Astrocyte (in vitro differentiated cells and primary cell): ENCODE measurements at regions not wholly inside any gene's neighbourhood (a gene's known extent, or its start where the extent isn't known, plus 50 kb on each side); places are given as distances from the start of the nearest gene placed in this dataset.

ENCODE experiments used
- DNase-seq: peaks from one replicate; pipeline ENCODE4 v3.0.0-alpha.2; 2010; ENCODE audit warnings: low read depth
- FAIRE-seq: peaks from 2 replicates; lab custom pipeline; 2011; peaks lifted over from hg19 to GRCh38; lab: Jason Lieb, UNC
- H2AFZ ChIP-seq: 2 replicates; pipeline ENCODE4 v1.6.0; 2012; ENCODE audit warnings: low read depth, low read length, inconsistent platforms
- H3K27ac ChIP-seq: 2 replicates; pipeline ENCODE4 v1.5.1; 2011; ENCODE audit warnings: low read depth, low read length, inconsistent platforms
- H3K27me3 ChIP-seq: 2 replicates; pipeline ENCODE4 v1.6.0; 2011; ENCODE audit warnings: low read length, inconsistent platforms; ENCODE audit not compliant: insufficient read depth
- H3K36me3 ChIP-seq: 2 replicates; pipeline ENCODE4 v1.5.1; 2011; ENCODE audit warnings: low read length, inconsistent platforms; ENCODE audit not compliant: insufficient read depth
- H3K4me1 ChIP-seq: 2 replicates; pipeline ENCODE4 v1.5.1; 2011; ENCODE audit warnings: low read length, inconsistent platforms; ENCODE audit not compliant: insufficient read depth
- H3K4me2 ChIP-seq: 2 replicates; pipeline ENCODE4 v1.6.0; 2012; ENCODE audit warnings: low read length, inconsistent platforms
- H3K4me3 ChIP-seq: 2 replicates; pipeline ENCODE4 v1.5.1; 2011; ENCODE audit warnings: low read depth, mild to moderate bottlenecking, low read length, inconsistent platforms; ENCODE audit not compliant: insufficient read depth
- H3K79me2 ChIP-seq: 2 replicates; pipeline ENCODE4 v1.6.0; 2012; ENCODE audit warnings: mild to moderate bottlenecking, low read length, inconsistent platforms; ENCODE audit not compliant: insufficient read depth
- H3K9ac ChIP-seq: 2 replicates; pipeline ENCODE4 v1.6.0; 2012; ENCODE audit warnings: mild to moderate bottlenecking, low read length, inconsistent platforms
- H3K9me3 ChIP-seq: 2 replicates; pipeline ENCODE4 v1.5.1; 2012; ENCODE audit warnings: low read depth, mild to moderate bottlenecking, low read length, inconsistent platforms; ENCODE audit not compliant: insufficient read depth
- H4K20me1 ChIP-seq: 2 replicates; pipeline ENCODE4 v1.6.0; 2012; ENCODE audit warnings: low read length, inconsistent platforms; ENCODE audit not compliant: insufficient read depth
- H3K27ac Mint-ChIP-seq: one replicate; pipeline ENCODE4 v1.8.0; 2021; ENCODE audit warnings: mild to moderate bottlenecking, mixed read lengths; ENCODE audit not compliant: unreplicated experiment
- H3K27me3 Mint-ChIP-seq: one replicate; pipeline ENCODE4 v1.8.0; 2021; ENCODE audit warnings: low read depth, mixed read lengths; ENCODE audit not compliant: unreplicated experiment
- H3K36me3 Mint-ChIP-seq: one replicate; pipeline ENCODE4 v1.8.0; 2021; ENCODE audit warnings: low read depth, mixed read lengths; ENCODE audit not compliant: unreplicated experiment
- H3K4me1 Mint-ChIP-seq: one replicate; pipeline ENCODE4 v1.8.0; 2021; ENCODE audit warnings: low read depth, mixed read lengths; ENCODE audit not compliant: unreplicated experiment
- H3K4me3 Mint-ChIP-seq: one replicate; pipeline ENCODE4 v1.8.0; 2021; ENCODE audit warnings: mild to moderate bottlenecking, moderate library complexity, mixed read lengths; ENCODE audit not compliant: unreplicated experiment
- H3K9me3 Mint-ChIP-seq: one replicate; pipeline ENCODE4 v1.8.0; 2021; ENCODE audit warnings: mild to moderate bottlenecking, mixed read lengths; ENCODE audit not compliant: unreplicated experiment
- CTCF ChIP-seq: IDR thresholded peaks from 2 replicates; pipeline ENCODE4 v1.5.1; 2011; ENCODE audit warnings: low read depth, mild to moderate bottlenecking, inconsistent platforms, low read length, moderate library complexity; ENCODE audit not compliant: insufficient read depth
- EZH2 ChIP-seq: IDR thresholded peaks from 2 replicates; pipeline ENCODE4 v1.6.1; 2012; ENCODE audit warnings: mild to moderate bottlenecking, low read length, inconsistent platforms; ENCODE audit not compliant: insufficient read depth

DNA sequence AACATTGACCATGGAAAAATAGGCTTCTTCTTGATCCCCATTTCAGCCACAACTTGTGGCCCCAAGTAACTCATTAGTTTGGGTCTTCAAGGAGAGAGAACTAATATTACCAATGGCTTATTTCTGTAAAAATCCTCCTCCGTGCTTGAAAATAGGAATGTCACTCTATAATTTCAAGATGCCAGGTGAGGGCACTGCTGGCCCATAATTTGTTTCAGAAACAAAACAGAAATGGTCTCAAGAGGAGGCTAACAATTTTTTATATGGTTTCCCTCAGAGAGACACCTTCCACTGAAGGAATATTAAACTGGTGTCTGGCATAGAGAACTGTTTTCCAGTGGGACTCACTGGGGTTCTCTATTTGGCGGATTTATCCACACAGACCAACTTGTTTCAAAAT is 437.0 kb upstream of the TRPC7 start:
- H3K4me3 Mint-ChIP-seq = no peak overlapping the region
- no peaks in the 10 kb centered on the region for H3K9me3 Mint-ChIP-seq
- H3K27ac Mint-ChIP-seq = no peak overlapping the region
- H3K36me3 Mint-ChIP-seq = no peaks in the 10 kb centered on the region
- no peak overlapping the region for H3K27ac ChIP-seq
- H3K4me2 ChIP-seq = no peak overlapping the region
- no peaks in the 10 kb centered on the region for H3K4me1 Mint-ChIP-seq
- FAIRE-seq (no peak), DNase-seq (no peak)
- no peaks in the 10 kb centered on the region for H4K20me1 ChIP-seq
- TF ChIP-seq CTCF (peak; percentile 40), EZH2 (no peak)
- H3K36me3 ChIP-seq = no peaks in the 10 kb centered on the region
- H3K27me3 ChIP-seq = no peaks in the 10 kb centered on the region
- peaks cover 6% of the 10 kb centered on the region for H3K4me1 ChIP-seq
- H3K4me3 ChIP-seq = no peak overlapping the region
- H3K79me2 ChIP-seq = no peaks in the 10 kb centered on the region
- H3K27me3 Mint-ChIP-seq = no peaks in the 10 kb centered on the region
- H3K9me3 ChIP-seq = no peaks in the 10 kb centered on the region
- no peak overlapping the region for H3K9ac ChIP-seq
- no peak overlapping the region for H2AFZ ChIP-seq

DNA sequence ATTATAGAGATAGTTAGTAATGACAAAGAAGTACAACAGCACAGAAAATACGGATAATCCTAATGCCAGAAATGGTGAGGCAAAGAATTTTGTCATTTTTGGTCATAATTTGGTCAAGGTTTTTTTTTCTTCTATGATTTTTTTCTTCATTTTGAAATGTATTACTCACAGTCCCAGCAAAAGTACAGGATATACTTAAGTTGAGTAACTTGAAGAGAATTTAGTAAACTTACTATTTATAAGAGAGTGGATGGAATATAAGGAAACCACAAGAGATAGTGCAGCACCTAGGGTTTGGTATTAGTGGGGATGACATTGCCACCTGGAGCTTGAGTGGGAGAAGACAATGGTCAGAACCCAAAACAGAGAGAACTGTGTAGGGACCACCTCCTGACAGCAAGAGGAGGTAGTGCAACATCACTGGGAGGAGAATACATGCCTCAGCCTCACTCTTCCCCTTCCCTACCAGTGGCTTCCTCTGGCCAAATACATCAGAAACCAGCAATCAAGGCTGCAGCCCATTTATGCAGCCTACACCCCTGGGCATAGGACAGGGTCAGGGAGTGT is 434.5 kb upstream of the TRPC7 start:
- FAIRE-seq (no peak), DNase-seq (peak; percentile 27)
- H3K36me3 ChIP-seq = no peaks in the 10 kb centered on the region
- H4K20me1 ChIP-seq = no peaks in the 10 kb centered on the region
- H3K9ac ChIP-seq = no peak overlapping the region
- no peak overlapping the region for H3K27ac ChIP-seq
- Mint-ChIP-seq H3K4me3 (no peak overlapping the region), H3K27ac (no peak overlapping the region), H3K9me3 (no peaks in the 10 kb centered on the region), H3K4me1 (no peaks in the 10 kb centered on the region), H3K27me3 (no peaks in the 10 kb centered on the region), H3K36me3 (no peaks in the 10 kb centered on the region)
- no peaks in the 10 kb centered on the region for H3K9me3 ChIP-seq
- no peaks in the 10 kb centered on the region for H3K27me3 ChIP-seq
- no peaks in the 10 kb centered on the region for H3K79me2 ChIP-seq
- H2AFZ ChIP-seq = no peak overlapping the region
- peak overlapping the region; percentile 6 for H3K4me2 ChIP-seq
- H3K4me3 ChIP-seq = no peak overlapping the region
- TF ChIP-seq CTCF = no peak
- TF ChIP-seq EZH2 = no peak
- peaks cover 6% of the 10 kb centered on the region for H3K4me1 ChIP-seq

DNA sequence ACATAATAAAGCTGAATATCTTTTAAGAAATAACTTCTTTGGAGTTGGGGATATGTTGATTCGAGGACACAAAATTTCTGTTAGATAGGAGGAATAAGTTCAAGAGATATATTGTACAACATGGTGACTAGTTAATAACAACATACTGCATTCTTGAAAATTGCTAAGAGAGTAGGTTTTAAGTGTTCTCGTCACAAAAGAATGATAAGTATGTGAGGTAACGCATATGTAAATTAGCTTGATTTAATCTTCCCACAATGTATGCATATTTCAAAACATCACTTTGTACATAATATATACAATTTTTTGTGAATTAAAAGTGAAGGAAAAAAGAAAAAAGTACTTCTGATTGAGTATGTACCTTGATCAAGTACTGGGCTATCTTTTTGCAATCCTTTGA is 428.0 kb upstream of the TRPC7 start:
- H3K27me3 Mint-ChIP-seq = no peaks in the 10 kb centered on the region
- Histone ChIP-seq H3K27me3 (no peaks in the 10 kb centered on the region), H2AFZ (no peak overlapping the region), H3K36me3 (no peaks in the 10 kb centered on the region), H3K27ac (no peak overlapping the region), H3K9ac (no peak overlapping the region), H3K79me2 (no peaks in the 10 kb centered on the region), H4K20me1 (no peaks in the 10 kb centered on the region), H3K4me3 (no peak overlapping the region), H3K9me3 (no peaks in the 10 kb centered on the region), H3K4me2 (no peak overlapping the region), H3K4me1 (no peaks in the 10 kb centered on the region)
- H3K36me3 Mint-ChIP-seq = no peaks in the 10 kb centered on the region
- H3K27ac Mint-ChIP-seq = no peak overlapping the region
- DNase-seq (no peak), FAIRE-seq (no peak)
- no peak for TF ChIP-seq CTCF
- TF ChIP-seq EZH2 = no peak
- H3K4me3 Mint-ChIP-seq = no peak overlapping the region
- H3K9me3 Mint-ChIP-seq = peaks cover 2% of the 10 kb centered on the region
- H3K4me1 Mint-ChIP-seq = no peaks in the 10 kb centered on the region
